ENCODE measurements at regions not wholly inside any gene's neighbourhood (a gene's known extent, or its start where the extent isn't known, plus 50 kb on each side); places are given as distances from the start of the nearest gene placed in this dataset.

GRCh38 chr9:38211002-38211401, 142.0 kb upstream of the SHB start:
- TF ChIP-seq SP1 (IDR thresholded peaks at IDR 0.05) (no peak), CTCF (IDR thresholded peaks at IDR 0.05; ENCODE audit: low read depth, low read length, missing input control) (no peak), FOXA1 (IDR thresholded peaks at IDR 0.05) (no peak), GABPA (IDR thresholded peaks at IDR 0.05 in 1 of 2, conservative IDR thresholded peaks at IDR 0.05 in 1 of 2) (no peak), EGR1 (IDR thresholded peaks at IDR 0.05; ENCODE audit: low read depth in 2 of 2) (no peak), FOXA2 (IDR thresholded peaks at IDR 0.05) (no peak), REST (IDR thresholded peaks at IDR 0.05) (no peak), JUND (IDR thresholded peaks at IDR 0.05) (no peak), TAF1 (conservative IDR thresholded peaks at IDR 0.05) (no peak), RAD21 (IDR thresholded peaks at IDR 0.05) (no peak), ZBTB33 (IDR thresholded peaks at IDR 0.05) (no peak), YY1 (IDR thresholded peaks at IDR 0.05) (no peak), ATF3 (IDR thresholded peaks at IDR 0.05) (no peak), HNF4A (conservative IDR thresholded peaks at IDR 0.05) (no peak)

All from liver (tissue), 3 donors.